IMR-90 (cell line): ENCODE measurements at regions not wholly inside any gene's neighbourhood (a gene's known extent, or its start where the extent isn't known, plus 50 kb on each side); places are given as distances from the start of the nearest gene placed in this dataset.

Experiments used
- CEBPB ChIP-seq: IDR thresholded peaks from 2 replicates; pipeline ENCODE4 v1.6.1; 2012; ENCODE audit warnings: low read depth, low read length, improper control_type of control experiment
- MAZ ChIP-seq: IDR thresholded peaks from 2 replicates; pipeline ENCODE4 v1.6.1; 2012; ENCODE audit warnings: low read depth, mild to moderate bottlenecking, low read length, improper control_type of control experiment, moderate library complexity, borderline replicate concordance
- POLR2A ChIP-seq: IDR thresholded peaks from 2 replicates; pipeline ENCODE4 v1.6.1; 2012; ENCODE audit warnings: mild to moderate bottlenecking, low read depth, low read length
- RAD21 ChIP-seq: IDR thresholded peaks from 2 replicates; pipeline ENCODE4 v1.6.1; 2012; ENCODE audit warnings: low read length, improper control_type of control experiment
- TF ChIP-seq, protein P1 (sequence below): conservative IDR thresholded peaks from 2 replicates; pipeline ENCODE4 v1.5.1; 2012; ENCODE audit warnings: mild to moderate bottlenecking, low read depth, low read length, improper control_type of control experiment

GRCh38 chr5:56498759-56499395 is 265.7 kb upstream of the ANKRD55 start:
- no peak for TF ChIP-seq RAD21
- TF ChIP-seq, protein P1, sequence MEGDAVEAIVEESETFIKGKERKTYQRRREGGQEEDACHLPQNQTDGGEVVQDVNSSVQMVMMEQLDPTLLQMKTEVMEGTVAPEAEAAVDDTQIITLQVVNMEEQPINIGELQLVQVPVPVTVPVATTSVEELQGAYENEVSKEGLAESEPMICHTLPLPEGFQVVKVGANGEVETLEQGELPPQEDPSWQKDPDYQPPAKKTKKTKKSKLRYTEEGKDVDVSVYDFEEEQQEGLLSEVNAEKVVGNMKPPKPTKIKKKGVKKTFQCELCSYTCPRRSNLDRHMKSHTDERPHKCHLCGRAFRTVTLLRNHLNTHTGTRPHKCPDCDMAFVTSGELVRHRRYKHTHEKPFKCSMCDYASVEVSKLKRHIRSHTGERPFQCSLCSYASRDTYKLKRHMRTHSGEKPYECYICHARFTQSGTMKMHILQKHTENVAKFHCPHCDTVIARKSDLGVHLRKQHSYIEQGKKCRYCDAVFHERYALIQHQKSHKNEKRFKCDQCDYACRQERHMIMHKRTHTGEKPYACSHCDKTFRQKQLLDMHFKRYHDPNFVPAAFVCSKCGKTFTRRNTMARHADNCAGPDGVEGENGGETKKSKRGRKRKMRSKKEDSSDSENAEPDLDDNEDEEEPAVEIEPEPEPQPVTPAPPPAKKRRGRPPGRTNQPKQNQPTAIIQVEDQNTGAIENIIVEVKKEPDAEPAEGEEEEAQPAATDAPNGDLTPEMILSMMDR, result no peak
- TF ChIP-seq MAZ, result no peak
- no peak for TF ChIP-seq CEBPB
- TF ChIP-seq POLR2A, result no peak
